ENCODE measurements at regions not wholly inside any gene's neighbourhood (a gene's known extent, or its start where the extent isn't known, plus 50 kb on each side); places are given as distances from the start of the nearest gene placed in this dataset.

DNA sequence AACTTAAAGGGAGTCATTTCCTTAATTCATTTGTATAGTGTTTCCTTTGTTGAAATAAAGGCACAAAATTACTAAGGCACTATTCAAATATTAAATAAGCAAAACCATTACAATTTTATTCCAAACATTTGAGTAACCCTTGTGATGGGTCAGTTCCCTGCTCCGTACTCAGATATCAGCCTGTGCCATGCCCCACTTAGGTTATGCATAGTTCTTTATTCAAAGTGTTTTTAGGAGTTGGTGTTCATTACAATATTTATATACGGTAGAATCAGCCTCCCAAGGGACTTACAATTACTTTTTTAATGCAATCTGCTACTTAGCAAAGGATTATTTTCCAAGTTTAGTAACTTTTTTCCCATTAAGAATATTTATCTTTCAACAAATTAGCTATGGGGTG is 119.3 kb upstream of the SEMA3D start:
- TF ChIP-seq RXRA (IDR thresholded peaks at IDR 0.05) (no peak), RAD21 (IDR thresholded peaks at IDR 0.05) (no peak)
- TF ChIP-seq, protein P1, sequence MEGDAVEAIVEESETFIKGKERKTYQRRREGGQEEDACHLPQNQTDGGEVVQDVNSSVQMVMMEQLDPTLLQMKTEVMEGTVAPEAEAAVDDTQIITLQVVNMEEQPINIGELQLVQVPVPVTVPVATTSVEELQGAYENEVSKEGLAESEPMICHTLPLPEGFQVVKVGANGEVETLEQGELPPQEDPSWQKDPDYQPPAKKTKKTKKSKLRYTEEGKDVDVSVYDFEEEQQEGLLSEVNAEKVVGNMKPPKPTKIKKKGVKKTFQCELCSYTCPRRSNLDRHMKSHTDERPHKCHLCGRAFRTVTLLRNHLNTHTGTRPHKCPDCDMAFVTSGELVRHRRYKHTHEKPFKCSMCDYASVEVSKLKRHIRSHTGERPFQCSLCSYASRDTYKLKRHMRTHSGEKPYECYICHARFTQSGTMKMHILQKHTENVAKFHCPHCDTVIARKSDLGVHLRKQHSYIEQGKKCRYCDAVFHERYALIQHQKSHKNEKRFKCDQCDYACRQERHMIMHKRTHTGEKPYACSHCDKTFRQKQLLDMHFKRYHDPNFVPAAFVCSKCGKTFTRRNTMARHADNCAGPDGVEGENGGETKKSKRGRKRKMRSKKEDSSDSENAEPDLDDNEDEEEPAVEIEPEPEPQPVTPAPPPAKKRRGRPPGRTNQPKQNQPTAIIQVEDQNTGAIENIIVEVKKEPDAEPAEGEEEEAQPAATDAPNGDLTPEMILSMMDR (IDR thresholded peaks at IDR 0.05; ENCODE audit: low read depth, low read length, missing input control): no peak
- TF ChIP-seq, protein P2, sequence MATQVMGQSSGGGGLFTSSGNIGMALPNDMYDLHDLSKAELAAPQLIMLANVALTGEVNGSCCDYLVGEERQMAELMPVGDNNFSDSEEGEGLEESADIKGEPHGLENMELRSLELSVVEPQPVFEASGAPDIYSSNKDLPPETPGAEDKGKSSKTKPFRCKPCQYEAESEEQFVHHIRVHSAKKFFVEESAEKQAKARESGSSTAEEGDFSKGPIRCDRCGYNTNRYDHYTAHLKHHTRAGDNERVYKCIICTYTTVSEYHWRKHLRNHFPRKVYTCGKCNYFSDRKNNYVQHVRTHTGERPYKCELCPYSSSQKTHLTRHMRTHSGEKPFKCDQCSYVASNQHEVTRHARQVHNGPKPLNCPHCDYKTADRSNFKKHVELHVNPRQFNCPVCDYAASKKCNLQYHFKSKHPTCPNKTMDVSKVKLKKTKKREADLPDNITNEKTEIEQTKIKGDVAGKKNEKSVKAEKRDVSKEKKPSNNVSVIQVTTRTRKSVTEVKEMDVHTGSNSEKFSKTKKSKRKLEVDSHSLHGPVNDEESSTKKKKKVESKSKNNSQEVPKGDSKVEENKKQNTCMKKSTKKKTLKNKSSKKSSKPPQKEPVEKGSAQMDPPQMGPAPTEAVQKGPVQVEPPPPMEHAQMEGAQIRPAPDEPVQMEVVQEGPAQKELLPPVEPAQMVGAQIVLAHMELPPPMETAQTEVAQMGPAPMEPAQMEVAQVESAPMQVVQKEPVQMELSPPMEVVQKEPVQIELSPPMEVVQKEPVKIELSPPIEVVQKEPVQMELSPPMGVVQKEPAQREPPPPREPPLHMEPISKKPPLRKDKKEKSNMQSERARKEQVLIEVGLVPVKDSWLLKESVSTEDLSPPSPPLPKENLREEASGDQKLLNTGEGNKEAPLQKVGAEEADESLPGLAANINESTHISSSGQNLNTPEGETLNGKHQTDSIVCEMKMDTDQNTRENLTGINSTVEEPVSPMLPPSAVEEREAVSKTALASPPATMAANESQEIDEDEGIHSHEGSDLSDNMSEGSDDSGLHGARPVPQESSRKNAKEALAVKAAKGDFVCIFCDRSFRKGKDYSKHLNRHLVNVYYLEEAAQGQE (IDR thresholded peaks at IDR 0.05): no peak

Data from liver (tissue), 3 donors.